ENCODE measurements at regions not wholly inside any gene's neighbourhood (a gene's known extent, or its start where the extent isn't known, plus 50 kb on each side); places are given as distances from the start of the nearest gene placed in this dataset.

DNA sequence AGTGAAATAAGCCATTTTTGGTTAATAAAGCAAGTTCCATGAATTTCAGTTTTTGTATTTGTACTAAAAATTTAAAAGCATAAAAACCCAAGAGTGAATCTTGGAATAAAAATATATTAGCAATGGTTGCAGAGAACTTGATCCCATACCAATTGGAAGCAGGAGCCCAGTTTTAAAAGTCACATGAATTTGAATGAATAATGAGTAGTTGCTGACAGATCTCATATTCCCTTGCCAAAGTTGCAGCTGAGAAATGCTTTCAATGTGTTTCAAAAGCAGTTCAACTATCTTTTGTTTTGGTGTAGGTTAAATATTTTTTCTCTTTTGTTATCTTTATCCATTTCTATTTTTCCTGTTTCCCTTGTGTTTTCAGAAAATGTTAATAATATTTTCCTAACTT lies 818.6 kb downstream of the CDH18 start:
- TF ChIP-seq, protein P1, sequence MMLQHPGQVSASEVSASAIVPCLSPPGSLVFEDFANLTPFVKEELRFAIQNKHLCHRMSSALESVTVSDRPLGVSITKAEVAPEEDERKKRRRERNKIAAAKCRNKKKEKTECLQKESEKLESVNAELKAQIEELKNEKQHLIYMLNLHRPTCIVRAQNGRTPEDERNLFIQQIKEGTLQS (CRISPR knock-in tag; IDR thresholded peaks at IDR 0.05) = no peak
- no peak for TF ChIP-seq ZNF343 (CRISPR knock-in tag; IDR thresholded peaks at IDR 0.05)
- no peak for TF ChIP-seq ZNF776 (CRISPR knock-in tag; IDR thresholded peaks at IDR 0.05)

Measured in HepG2 (cell line).